GM12873 (cell line): ENCODE measurements at regions not wholly inside any gene's neighbourhood (a gene's known extent, or its start where the extent isn't known, plus 50 kb on each side); places are given as distances from the start of the nearest gene placed in this dataset.

Source experiments
- TF ChIP-seq, protein P1 (sequence below): IDR thresholded peaks from 2 replicates; pipeline ENCODE4 v1.5.1; 2012; ENCODE audit warnings: low read depth, mild to moderate bottlenecking, moderate library complexity, low read length, control low read depth; ENCODE audit not compliant: insufficient read depth; ENCODE audit errors: missing control alignments

DNA sequence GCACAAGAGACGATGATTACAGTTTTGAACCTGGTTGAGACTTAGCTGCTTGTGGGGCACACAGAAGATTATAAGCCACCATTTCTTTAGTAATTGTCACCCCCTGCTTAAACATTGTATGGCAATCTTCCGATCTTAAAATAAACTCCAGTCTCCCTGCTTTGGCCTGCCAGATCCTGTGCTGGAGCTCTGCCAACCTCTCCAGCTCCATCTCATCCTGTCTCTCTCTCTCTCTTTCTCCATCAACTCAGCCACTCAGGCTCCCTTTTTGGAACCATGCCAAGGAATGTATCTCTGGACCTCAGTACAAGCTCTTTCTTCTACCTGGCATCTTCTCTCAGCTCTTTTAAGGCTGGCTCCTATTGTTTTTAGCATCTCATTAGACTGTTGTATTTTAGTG is 1053.2 kb downstream of the REEP3 start:
- TF ChIP-seq, protein P1, sequence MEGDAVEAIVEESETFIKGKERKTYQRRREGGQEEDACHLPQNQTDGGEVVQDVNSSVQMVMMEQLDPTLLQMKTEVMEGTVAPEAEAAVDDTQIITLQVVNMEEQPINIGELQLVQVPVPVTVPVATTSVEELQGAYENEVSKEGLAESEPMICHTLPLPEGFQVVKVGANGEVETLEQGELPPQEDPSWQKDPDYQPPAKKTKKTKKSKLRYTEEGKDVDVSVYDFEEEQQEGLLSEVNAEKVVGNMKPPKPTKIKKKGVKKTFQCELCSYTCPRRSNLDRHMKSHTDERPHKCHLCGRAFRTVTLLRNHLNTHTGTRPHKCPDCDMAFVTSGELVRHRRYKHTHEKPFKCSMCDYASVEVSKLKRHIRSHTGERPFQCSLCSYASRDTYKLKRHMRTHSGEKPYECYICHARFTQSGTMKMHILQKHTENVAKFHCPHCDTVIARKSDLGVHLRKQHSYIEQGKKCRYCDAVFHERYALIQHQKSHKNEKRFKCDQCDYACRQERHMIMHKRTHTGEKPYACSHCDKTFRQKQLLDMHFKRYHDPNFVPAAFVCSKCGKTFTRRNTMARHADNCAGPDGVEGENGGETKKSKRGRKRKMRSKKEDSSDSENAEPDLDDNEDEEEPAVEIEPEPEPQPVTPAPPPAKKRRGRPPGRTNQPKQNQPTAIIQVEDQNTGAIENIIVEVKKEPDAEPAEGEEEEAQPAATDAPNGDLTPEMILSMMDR: no peak

DNA sequence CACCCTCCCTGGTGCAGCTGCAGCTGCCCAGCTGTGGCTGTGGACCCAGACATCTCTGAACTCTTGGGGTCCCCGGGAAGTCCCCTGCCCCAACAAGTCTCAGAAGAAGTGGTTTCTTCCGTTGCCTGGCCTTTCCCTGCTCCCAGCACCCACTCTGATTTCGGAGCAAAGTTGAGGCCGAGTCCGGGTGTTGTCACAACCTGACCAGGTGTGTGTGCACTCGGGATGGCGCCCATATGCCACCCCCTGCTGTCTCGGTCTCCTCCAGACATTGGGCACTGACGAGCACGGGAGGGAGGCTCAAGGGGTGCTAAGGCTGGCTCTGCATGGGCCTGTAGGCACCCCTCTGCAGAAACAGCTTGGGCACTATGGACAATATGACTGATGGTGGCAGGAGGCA is 1055.3 kb downstream of the REEP3 start:
- TF ChIP-seq, protein P1: no peak

DNA sequence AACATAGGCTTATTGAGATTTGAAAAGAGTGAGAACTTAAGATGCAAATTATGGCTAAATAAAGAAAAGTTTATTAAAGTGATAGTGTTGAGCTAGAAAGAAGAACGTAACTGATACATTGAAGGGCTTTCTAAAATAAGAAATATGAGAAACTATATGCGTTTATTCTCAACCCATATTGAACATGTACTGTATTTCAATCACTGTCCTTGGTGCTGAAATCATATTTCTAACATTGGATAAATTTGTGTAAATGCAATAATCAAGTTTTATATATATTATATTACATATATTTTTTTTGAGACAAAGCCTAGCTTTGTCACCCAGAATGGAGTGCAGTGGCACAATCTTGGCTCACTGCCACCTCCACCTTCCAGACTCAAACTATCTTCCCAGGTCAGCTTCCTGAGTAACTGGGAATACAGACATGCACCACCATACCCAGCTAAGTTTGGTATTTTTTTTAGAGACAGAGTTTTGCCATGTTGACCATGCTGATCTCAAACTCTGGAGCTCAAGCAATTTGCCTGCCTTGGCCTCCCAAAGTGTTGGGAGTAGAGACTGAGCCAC is 1065.8 kb downstream of the REEP3 start:
- TF ChIP-seq, protein P1: no peak

DNA sequence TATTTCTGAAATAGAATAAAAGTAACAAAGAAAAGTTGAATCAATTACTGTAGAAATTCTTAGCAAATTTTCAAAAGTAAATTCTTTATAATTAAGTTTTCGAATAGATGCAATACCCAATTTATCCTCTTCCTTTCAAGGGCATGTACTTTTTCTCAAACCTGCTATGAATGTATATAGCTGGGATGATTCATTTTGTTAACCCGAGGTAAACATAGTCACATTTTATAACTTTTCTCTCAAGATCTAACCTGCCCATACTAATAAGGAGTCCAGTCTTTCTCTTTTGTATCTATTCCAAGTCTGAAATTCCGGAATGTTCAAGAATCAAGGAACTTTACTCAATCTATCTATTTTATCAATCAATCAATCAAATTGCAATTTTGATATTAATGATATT is 1072.9 kb downstream of the REEP3 start:
- TF ChIP-seq, protein P1: no peak

DNA sequence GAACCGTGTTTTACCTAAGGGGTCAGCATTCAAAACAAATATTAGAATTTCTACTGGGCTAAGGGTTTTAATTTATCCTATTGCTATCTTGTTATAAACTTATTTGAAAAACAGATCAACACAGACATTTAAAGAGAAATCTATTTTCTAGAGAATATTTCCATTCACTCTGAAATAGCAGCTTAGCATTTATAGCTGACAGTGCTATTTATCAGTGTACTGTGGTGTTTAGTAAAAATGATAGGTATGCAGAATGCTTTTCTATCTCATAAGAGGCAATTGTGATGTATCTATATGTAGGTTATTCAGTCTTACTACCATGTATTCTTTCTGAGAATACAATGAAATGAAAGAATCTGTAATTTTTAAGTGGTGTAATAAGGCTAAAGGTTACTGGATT is 1077.4 kb downstream of the REEP3 start:
- TF ChIP-seq, protein P1: no peak

DNA sequence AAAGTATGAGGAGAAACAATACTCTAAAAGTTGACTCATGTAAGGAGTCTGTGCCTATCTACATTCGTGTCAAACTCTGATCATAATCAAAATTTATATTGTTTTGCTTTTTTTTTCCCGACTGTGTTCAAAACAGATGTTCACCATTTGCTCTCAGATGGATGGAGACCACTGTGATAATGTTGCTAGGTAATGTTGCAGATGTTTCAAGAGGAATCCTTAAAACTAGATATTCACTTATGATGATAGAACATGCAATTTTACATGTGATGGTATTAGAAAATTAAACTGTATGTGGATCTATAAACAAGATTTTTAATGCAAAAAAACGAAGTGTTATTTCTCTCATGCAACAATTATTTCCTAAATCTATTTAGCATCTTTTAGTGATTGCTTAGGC is 1080.1 kb downstream of the REEP3 start:
- TF ChIP-seq, protein P1: no peak

DNA sequence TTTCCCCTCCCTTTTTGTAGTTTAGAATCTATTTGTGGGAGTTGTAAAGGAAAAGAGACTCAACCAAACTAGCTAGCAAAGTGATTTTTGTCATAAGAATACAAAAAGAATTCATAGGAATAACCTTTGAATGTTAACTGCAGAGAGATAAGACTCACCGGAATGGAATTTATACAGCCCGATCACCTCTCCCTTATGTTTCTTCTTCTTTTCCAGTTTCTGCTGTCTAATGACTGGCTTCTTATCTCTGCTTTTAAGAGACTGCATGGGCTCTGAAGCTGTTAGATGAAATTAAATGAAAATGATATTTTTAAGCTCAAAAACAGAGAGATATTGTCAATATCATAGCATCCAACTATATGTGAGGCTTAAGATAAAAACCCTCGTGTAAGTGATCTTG is 1095.9 kb downstream of the REEP3 start:
- TF ChIP-seq, protein P1: no peak
